ENCODE measurements at regions not wholly inside any gene's neighbourhood (a gene's known extent, or its start where the extent isn't known, plus 50 kb on each side); places are given as distances from the start of the nearest gene placed in this dataset.

DNA sequence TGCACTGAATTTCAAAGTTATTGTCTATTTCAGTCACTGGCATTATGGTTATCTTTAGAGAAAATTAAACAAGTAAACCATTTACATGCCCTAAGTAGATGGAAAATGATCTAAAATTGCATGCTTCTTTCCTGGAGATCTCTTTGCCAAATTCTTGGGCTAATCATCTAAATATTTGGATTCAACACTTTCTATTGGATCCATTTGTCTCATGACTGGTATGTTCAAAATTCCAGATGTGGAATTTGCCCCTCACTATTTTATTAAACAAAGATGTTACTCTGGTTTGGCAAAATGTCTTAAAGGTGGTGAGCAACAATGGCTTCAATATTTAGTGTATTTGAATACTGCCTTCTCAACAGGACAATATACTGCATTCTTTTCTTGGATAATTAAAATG lies 147.5 kb upstream of the CASK start:
- TF ChIP-seq FOXM1 (IDR thresholded peaks at IDR 0.05; ENCODE audit: borderline replicate concordance, low read depth): no peak
- TF ChIP-seq, protein P1, sequence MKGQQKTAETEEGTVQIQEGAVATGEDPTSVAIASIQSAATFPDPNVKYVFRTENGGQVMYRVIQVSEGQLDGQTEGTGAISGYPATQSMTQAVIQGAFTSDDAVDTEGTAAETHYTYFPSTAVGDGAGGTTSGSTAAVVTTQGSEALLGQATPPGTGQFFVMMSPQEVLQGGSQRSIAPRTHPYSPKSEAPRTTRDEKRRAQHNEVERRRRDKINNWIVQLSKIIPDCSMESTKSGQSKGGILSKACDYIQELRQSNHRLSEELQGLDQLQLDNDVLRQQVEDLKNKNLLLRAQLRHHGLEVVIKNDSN (IDR thresholded peaks at IDR 0.05): no peak
- no peak for TF ChIP-seq EP300 (IDR thresholded peaks at IDR 0.05; ENCODE audit: borderline replicate concordance)
- TF ChIP-seq TAF1 (IDR thresholded peaks at IDR 0.05; ENCODE audit: low read depth): no peak
- TF ChIP-seq TCF12 (IDR thresholded peaks at IDR 0.05; ENCODE audit: low read depth): no peak
- no peak for TF ChIP-seq CEBPB (IDR thresholded peaks at IDR 0.05)
- TF ChIP-seq EGR1 (IDR thresholded peaks at IDR 0.05): no peak
- TF ChIP-seq RAD21 (IDR thresholded peaks at IDR 0.05; ENCODE audit: low read depth): no peak
- TF ChIP-seq, protein P2, sequence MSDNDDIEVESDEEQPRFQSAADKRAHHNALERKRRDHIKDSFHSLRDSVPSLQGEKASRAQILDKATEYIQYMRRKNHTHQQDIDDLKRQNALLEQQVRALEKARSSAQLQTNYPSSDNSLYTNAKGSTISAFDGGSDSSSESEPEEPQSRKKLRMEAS (IDR thresholded peaks at IDR 0.05): no peak
- TF ChIP-seq CREB1 (IDR thresholded peaks at IDR 0.05; ENCODE audit: low read depth): no peak
- TF ChIP-seq TEAD4 (IDR thresholded peaks at IDR 0.05): no peak
- no peak for TF ChIP-seq YY1 (IDR thresholded peaks at IDR 0.05; ENCODE audit: low read depth)
- TF ChIP-seq, protein P3, sequence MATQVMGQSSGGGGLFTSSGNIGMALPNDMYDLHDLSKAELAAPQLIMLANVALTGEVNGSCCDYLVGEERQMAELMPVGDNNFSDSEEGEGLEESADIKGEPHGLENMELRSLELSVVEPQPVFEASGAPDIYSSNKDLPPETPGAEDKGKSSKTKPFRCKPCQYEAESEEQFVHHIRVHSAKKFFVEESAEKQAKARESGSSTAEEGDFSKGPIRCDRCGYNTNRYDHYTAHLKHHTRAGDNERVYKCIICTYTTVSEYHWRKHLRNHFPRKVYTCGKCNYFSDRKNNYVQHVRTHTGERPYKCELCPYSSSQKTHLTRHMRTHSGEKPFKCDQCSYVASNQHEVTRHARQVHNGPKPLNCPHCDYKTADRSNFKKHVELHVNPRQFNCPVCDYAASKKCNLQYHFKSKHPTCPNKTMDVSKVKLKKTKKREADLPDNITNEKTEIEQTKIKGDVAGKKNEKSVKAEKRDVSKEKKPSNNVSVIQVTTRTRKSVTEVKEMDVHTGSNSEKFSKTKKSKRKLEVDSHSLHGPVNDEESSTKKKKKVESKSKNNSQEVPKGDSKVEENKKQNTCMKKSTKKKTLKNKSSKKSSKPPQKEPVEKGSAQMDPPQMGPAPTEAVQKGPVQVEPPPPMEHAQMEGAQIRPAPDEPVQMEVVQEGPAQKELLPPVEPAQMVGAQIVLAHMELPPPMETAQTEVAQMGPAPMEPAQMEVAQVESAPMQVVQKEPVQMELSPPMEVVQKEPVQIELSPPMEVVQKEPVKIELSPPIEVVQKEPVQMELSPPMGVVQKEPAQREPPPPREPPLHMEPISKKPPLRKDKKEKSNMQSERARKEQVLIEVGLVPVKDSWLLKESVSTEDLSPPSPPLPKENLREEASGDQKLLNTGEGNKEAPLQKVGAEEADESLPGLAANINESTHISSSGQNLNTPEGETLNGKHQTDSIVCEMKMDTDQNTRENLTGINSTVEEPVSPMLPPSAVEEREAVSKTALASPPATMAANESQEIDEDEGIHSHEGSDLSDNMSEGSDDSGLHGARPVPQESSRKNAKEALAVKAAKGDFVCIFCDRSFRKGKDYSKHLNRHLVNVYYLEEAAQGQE (IDR thresholded peaks at IDR 0.05; ENCODE audit: low read depth): no peak
- no peak for TF ChIP-seq ZBTB7A (IDR thresholded peaks at IDR 0.05; ENCODE audit: low read depth)
- TF ChIP-seq NFIC (IDR thresholded peaks at IDR 0.05): no peak

DNA sequence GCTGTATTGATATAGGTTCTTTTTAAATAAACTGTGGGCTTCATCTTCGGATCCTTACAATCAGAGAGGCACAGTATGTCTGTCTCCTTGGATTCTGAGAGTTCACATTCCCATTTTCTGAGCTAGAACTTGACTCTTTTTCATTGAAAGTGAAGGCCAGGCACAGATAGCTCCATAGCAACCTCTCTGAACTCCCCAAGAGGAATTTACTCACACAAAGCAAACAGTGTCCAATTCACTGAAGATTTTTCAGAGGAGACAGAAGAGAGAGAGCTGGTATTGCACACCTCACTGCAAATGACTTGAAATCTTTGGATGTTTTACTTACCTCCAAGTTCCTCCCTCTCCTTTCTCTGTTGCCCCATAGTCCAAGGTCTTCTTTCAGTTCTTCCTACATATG lies 130.9 kb upstream of the CASK start:
- TF ChIP-seq YY1 (IDR thresholded peaks at IDR 0.05; ENCODE audit: low read depth) (no peak), TCF12 (IDR thresholded peaks at IDR 0.05; ENCODE audit: low read depth) (no peak), RAD21 (IDR thresholded peaks at IDR 0.05; ENCODE audit: low read depth) (no peak), CREB1 (IDR thresholded peaks at IDR 0.05; ENCODE audit: low read depth) (no peak), ZBTB7A (IDR thresholded peaks at IDR 0.05; ENCODE audit: low read depth) (no peak), EGR1 (IDR thresholded peaks at IDR 0.05) (no peak), FOXM1 (IDR thresholded peaks at IDR 0.05; ENCODE audit: borderline replicate concordance, low read depth) (no peak), TEAD4 (IDR thresholded peaks at IDR 0.05) (no peak), CEBPB (IDR thresholded peaks at IDR 0.05) (no peak)
- TF ChIP-seq, protein P2 (IDR thresholded peaks at IDR 0.05): no peak
- TF ChIP-seq, protein P3 (IDR thresholded peaks at IDR 0.05; ENCODE audit: low read depth): no peak

DNA sequence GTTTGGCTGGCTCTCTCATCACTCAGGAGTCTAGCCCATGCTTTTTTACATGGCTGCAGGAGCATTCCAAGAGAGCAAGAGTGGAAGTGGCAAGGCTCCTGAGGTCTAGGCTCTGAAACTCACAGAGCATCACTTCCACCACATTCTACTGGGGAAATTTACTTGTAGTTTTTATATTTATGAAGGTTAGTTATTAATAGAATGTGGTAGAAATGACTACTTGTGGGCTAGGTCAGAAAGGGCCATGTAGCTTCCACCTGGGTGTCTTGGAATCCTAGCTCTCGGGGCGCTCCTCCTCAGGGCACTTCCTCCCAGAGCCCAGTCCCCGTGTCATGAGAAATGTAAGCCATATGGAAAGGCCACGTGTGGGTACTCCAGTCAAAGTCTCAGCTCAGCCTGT lies 127.0 kb upstream of the CASK start:
- TF ChIP-seq EGR1 (IDR thresholded peaks at IDR 0.05) (no peak), CREB1 (IDR thresholded peaks at IDR 0.05; ENCODE audit: low read depth) (no peak), TAF1 (IDR thresholded peaks at IDR 0.05; ENCODE audit: low read depth) (no peak), ZBTB7A (IDR thresholded peaks at IDR 0.05; ENCODE audit: low read depth) (no peak), YY1 (IDR thresholded peaks at IDR 0.05; ENCODE audit: low read depth) (no peak), NFIC (IDR thresholded peaks at IDR 0.05) (no peak), FOXM1 (IDR thresholded peaks at IDR 0.05; ENCODE audit: borderline replicate concordance, low read depth) (no peak)
- TF ChIP-seq, protein P2 (IDR thresholded peaks at IDR 0.05): no peak
- TF ChIP-seq, protein P1 (IDR thresholded peaks at IDR 0.05): no peak
- TF ChIP-seq, protein P3 (IDR thresholded peaks at IDR 0.05; ENCODE audit: low read depth): no peak

DNA sequence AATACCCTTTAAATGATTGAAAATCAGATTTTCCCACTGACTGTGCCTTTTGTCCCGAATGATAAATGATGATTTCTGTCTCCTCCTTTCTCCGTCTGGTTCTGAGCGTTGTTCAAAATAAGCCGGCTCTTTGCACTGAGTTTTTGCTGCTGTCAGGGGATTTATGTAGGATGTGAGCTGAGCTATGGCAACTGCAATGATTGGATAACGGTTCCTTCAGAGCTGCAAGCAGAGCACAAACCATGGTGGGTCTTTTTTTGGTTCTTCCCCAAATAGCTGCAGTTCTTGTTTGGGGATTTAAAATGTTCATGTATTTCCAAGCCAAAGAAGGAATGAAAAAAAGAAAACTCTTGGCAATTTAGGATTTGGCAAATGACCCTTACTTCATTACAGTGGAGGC lies 124.5 kb upstream of the CASK start:
- no peak for TF ChIP-seq TEAD4 (IDR thresholded peaks at IDR 0.05)
- no peak for TF ChIP-seq RAD21 (IDR thresholded peaks at IDR 0.05; ENCODE audit: low read depth)
- TF ChIP-seq CREB1 (IDR thresholded peaks at IDR 0.05; ENCODE audit: low read depth): no peak
- TF ChIP-seq, protein P3 (IDR thresholded peaks at IDR 0.05; ENCODE audit: low read depth): no peak
- TF ChIP-seq EGR1 (IDR thresholded peaks at IDR 0.05): no peak
- TF ChIP-seq, protein P2 (IDR thresholded peaks at IDR 0.05): no peak
- no peak for TF ChIP-seq TCF12 (IDR thresholded peaks at IDR 0.05; ENCODE audit: low read depth)
- TF ChIP-seq EP300 (IDR thresholded peaks at IDR 0.05; ENCODE audit: borderline replicate concordance): no peak
- TF ChIP-seq, protein P1 (IDR thresholded peaks at IDR 0.05): no peak
